ENCODE measurements at regions not wholly inside any gene's neighbourhood (a gene's known extent, or its start where the extent isn't known, plus 50 kb on each side); places are given as distances from the start of the nearest gene placed in this dataset.

GRCh38 chr1:221279146-221279545 is 399.9 kb downstream of the HLX start:
- no peaks in the 10 kb centered on the region for H3K27me3 ChIP-seq (ENCODE audit: control insufficient read depth in 2 of 2, insufficient read depth in 2 of 2, low read length in 2 of 2)
- H2AFZ ChIP-seq (ENCODE audit: insufficient read depth, low read depth, low read length, poor library complexity, severe bottlenecking) = no peak overlapping the region
- Mint-ChIP-seq H3K4me1 (no peaks in the 10 kb centered on the region), H3K27ac (no peak overlapping the region), H3K4me3 (no peak overlapping the region), H3K36me3 (no peaks in the 10 kb centered on the region), H3K9me3 (peaks cover 0 to 6% (median 0%) of the 10 kb centered on the region in 7 donors), H3K27me3 (ENCODE audit: low read depth in 3 of 3) (peaks cover 0 to 4% (median 2%) of the 10 kb centered on the region in 3 donors)
- no peak overlapping the region for H3K4me2 ChIP-seq (replicated peaks; ENCODE audit: extremely low read depth, low read length, poor library complexity, severe bottlenecking)
- no peak for DNase-seq
- no peak overlapping the region for H3K4me3 ChIP-seq (replicated peaks in 1 of 3; ENCODE audit: low read depth in 2 of 3, low read length in 3 of 3)
- intact Hi-C loops (cut with micrococcal nuclease) = no loop called here
- H4K20me1 ChIP-seq (ENCODE audit: insufficient read depth, low read length) = no peaks in the 10 kb centered on the region
- no peak overlapping the region for H3K9ac ChIP-seq (ENCODE audit: insufficient read depth, low read length, poor library complexity, severe bottlenecking)
- no peak overlapping the region for H3K27ac ChIP-seq (ENCODE audit: low read depth in 1 of 2, low read length in 2 of 2)
- TF ChIP-seq, protein P1, sequence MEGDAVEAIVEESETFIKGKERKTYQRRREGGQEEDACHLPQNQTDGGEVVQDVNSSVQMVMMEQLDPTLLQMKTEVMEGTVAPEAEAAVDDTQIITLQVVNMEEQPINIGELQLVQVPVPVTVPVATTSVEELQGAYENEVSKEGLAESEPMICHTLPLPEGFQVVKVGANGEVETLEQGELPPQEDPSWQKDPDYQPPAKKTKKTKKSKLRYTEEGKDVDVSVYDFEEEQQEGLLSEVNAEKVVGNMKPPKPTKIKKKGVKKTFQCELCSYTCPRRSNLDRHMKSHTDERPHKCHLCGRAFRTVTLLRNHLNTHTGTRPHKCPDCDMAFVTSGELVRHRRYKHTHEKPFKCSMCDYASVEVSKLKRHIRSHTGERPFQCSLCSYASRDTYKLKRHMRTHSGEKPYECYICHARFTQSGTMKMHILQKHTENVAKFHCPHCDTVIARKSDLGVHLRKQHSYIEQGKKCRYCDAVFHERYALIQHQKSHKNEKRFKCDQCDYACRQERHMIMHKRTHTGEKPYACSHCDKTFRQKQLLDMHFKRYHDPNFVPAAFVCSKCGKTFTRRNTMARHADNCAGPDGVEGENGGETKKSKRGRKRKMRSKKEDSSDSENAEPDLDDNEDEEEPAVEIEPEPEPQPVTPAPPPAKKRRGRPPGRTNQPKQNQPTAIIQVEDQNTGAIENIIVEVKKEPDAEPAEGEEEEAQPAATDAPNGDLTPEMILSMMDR (IDR thresholded peaks at IDR 0.05) = no peak
- H3K79me2 ChIP-seq (ENCODE audit: insufficient read depth, low read length) = no peaks in the 10 kb centered on the region
- no peaks in the 10 kb centered on the region for H3K9me3 ChIP-seq (replicated peaks in 1 of 2; ENCODE audit: control insufficient read depth in 1 of 2, insufficient read depth in 1 of 2, low read length in 2 of 2)
- H3K4me1 ChIP-seq (ENCODE audit: control insufficient read depth in 1 of 2, insufficient read depth in 2 of 2, low read length in 2 of 2) = no peaks in the 10 kb centered on the region
- H3K36me3 ChIP-seq (replicated peaks in 1 of 2; ENCODE audit: control insufficient read depth in 1 of 2, insufficient read depth in 2 of 2, low read length in 2 of 2) = no peaks in the 10 kb centered on the region

- intact Hi-C loops (cut with micrococcal nuclease) = no loop called here
- Mint-ChIP-seq H3K36me3 (no peaks in the 10 kb centered on the region), H3K27ac (no peak overlapping the region), H3K9me3 (peaks cover 0 to 11% (median 3%) of the 10 kb centered on the region in 7 donors), H3K4me1 (no peaks in the 10 kb centered on the region), H3K4me3 (no peak overlapping the region), H3K27me3 (ENCODE audit: low read depth in 3 of 3) (peaks cover 0 to 4% (median 0%) of the 10 kb centered on the region in 3 donors)
- DNase-seq = no peak
- H3K36me3 ChIP-seq (replicated peaks in 1 of 2; ENCODE audit: control insufficient read depth in 1 of 2, insufficient read depth in 2 of 2, low read length in 2 of 2) = no peaks in the 10 kb centered on the region
- no peaks in the 10 kb centered on the region for H3K4me1 ChIP-seq (ENCODE audit: control insufficient read depth in 1 of 2, insufficient read depth in 2 of 2, low read length in 2 of 2)
- no CpG with 5 or more reads among the region's 1 CpG for WGBS (ENCODE audit: insufficient coverage)
- no peak overlapping the region for H3K9ac ChIP-seq (ENCODE audit: insufficient read depth, low read length, poor library complexity, severe bottlenecking)
- no peak overlapping the region for H3K4me3 ChIP-seq (replicated peaks in 1 of 3; ENCODE audit: low read depth in 2 of 3, low read length in 3 of 3)
- H4K20me1 ChIP-seq (ENCODE audit: insufficient read depth, low read length) = no peaks in the 10 kb centered on the region
- no peaks in the 10 kb centered on the region for H3K79me2 ChIP-seq (ENCODE audit: insufficient read depth, low read length)
- no peaks in the 10 kb centered on the region for H3K9me3 ChIP-seq (replicated peaks in 1 of 2; ENCODE audit: control insufficient read depth in 1 of 2, insufficient read depth in 1 of 2, low read length in 2 of 2)
- H2AFZ ChIP-seq (ENCODE audit: insufficient read depth, low read depth, low read length, poor library complexity, severe bottlenecking) = no peak overlapping the region
- no peak overlapping the region for H3K27ac ChIP-seq (ENCODE audit: low read depth in 1 of 2, low read length in 2 of 2)
- no peaks in the 10 kb centered on the region for H3K27me3 ChIP-seq (ENCODE audit: control insufficient read depth in 2 of 2, insufficient read depth in 2 of 2, low read length in 2 of 2)
- TF ChIP-seq, protein P1 (IDR thresholded peaks at IDR 0.05) = no peak
- no peak overlapping the region for H3K4me2 ChIP-seq (replicated peaks; ENCODE audit: extremely low read depth, low read length, poor library complexity, severe bottlenecking)
These were observed 404.3 kb downstream of the HLX start for GRCh38 chr1:221283532-221283931.

Data from CD14-positive monocyte (primary cell).